Left lung (tissue), 4 donors: ENCODE measurements at regions not wholly inside any gene's neighbourhood (a gene's known extent, or its start where the extent isn't known, plus 50 kb on each side); places are given as distances from the start of the nearest gene placed in this dataset.

Source experiments
- ATAC-seq: fragments of 200-7000 bp; cut with Tn5 transposase; one replicate; pipeline ENCODE4 v1.9.1; 2020; ENCODE audit warnings: moderate library complexity
- DNase-seq, 4 donors: peaks; one replicate each; pipeline ENCODE4 v3.0.0-alpha.2; 2013 to 2020
- H3K27ac ChIP-seq, 2 donors: fragments of 200-600 bp; sonication (generic) in 1 of 2; one replicate each; pipeline versions ENCODE4 v1.5.0 to v1.8.0; 2020 to 2021
- H3K27me3 ChIP-seq, 2 donors: fragments of 200-600 bp; sonication (generic) in 1 of 2; one replicate each; pipeline versions ENCODE4 v1.5.0 to v1.8.0; 2020 to 2021
- H3K36me3 ChIP-seq, 2 donors: fragments of 200-600 bp; sonication (generic) in 1 of 2; one replicate each; pipeline versions ENCODE4 v1.5.0 to v1.8.0; 2020 to 2021
- H3K4me1 ChIP-seq, 2 donors: fragments of 200-600 bp; one replicate each; pipeline ENCODE4 v1.8.0; 2021
- H3K4me3 ChIP-seq, 2 donors: fragments of 200-600 bp; sonication (generic) in 1 of 2; one replicate each; pipeline versions ENCODE4 v1.5.0 to v1.8.0; 2020 to 2021; ENCODE audit warnings: mild to moderate bottlenecking in 1 of 2
- H3K9me3 ChIP-seq, 2 donors: fragments of 200-600 bp; sonication (generic) in 1 of 2; one replicate each; pipeline versions ENCODE4 v1.5.0 to v1.8.0; 2020 to 2021
- CTCF ChIP-seq, 2 donors: fragments of 200-600 bp; sonication (generic) in 1 of 2; IDR thresholded peaks; one replicate each; pipeline versions ENCODE4 v1.5.0 to v1.8.0; 2021; ENCODE audit warnings: antibody characterized with exemption in 2 of 2
- intact Hi-C, 2 donors: fragments of 100-400 bp; cut with DNase I; formaldehyde crosslinking; loops; one replicate each; pipeline versions ENCODE4 v1.11.2 to v1.14.2; 2022
- donor health status: DM: no; HTN: yes; CAD: no.
- donor health status: DM: no; HTN: no; CAD: no.

- DNase-seq (no peak), ATAC-seq (no peak)
- Histone ChIP-seq H3K4me3 (no peak overlapping the region), H3K36me3 (no peaks in the 10 kb centered on the region), H3K27ac (no peak overlapping the region), H3K4me1 (no peaks in the 10 kb centered on the region), H3K9me3 (no peaks in the 10 kb centered on the region), H3K27me3 (no peaks in the 10 kb centered on the region)
- intact Hi-C loops: no loop called here
- TF ChIP-seq CTCF (IDR thresholded peaks at IDR 0.05): no peak
These were observed 205.0 kb upstream of the DCN start for GRCh38 chr12:91387461-91388134.

GRCh38 chr12:91384806-91385205 is 202.2 kb upstream of the DCN start:
- DNase-seq (no peak), ATAC-seq (no peak)
- H3K36me3 ChIP-seq: no peaks in the 10 kb centered on the region
- H3K9me3 ChIP-seq: no peaks in the 10 kb centered on the region
- no peak overlapping the region for H3K4me3 ChIP-seq
- intact Hi-C loops: no loop called here
- H3K27ac ChIP-seq: no peak overlapping the region
- no peak for TF ChIP-seq CTCF (IDR thresholded peaks at IDR 0.05)
- no peaks in the 10 kb centered on the region for H3K27me3 ChIP-seq
- peaks cover 0 to 7% of the 10 kb centered on the region in 2 donors for H3K4me1 ChIP-seq

- H3K27me3 ChIP-seq: no peaks in the 10 kb centered on the region
- H3K4me3 ChIP-seq: no peak overlapping the region
- DNase-seq (no peak), ATAC-seq (no peak)
- H3K4me1 ChIP-seq: peaks cover 0 to 7% of the 10 kb centered on the region in 2 donors
- H3K27ac ChIP-seq: no peak overlapping the region
- no peaks in the 10 kb centered on the region for H3K36me3 ChIP-seq
- H3K9me3 ChIP-seq: no peaks in the 10 kb centered on the region
- TF ChIP-seq CTCF (IDR thresholded peaks at IDR 0.05): no peak
- intact Hi-C loops: no loop called here
These were observed 201.7 kb upstream of the DCN start for GRCh38 chr12:91384366-91384765.

GRCh38 chr12:91383099-91383498 is 200.5 kb upstream of the DCN start:
- H3K9me3 ChIP-seq: no peaks in the 10 kb centered on the region
- H3K27me3 ChIP-seq: no peaks in the 10 kb centered on the region
- no peak overlapping the region for H3K4me3 ChIP-seq
- intact Hi-C loops: no loop called here
- H3K27ac ChIP-seq: no peak overlapping the region
- no peak for TF ChIP-seq CTCF (IDR thresholded peaks at IDR 0.05)
- H3K36me3 ChIP-seq: no peaks in the 10 kb centered on the region
- peaks cover 0 to 7% of the 10 kb centered on the region in 2 donors for H3K4me1 ChIP-seq
- ATAC-seq: no peak
- DNase-seq: peak in 2 of 4 donors; percentile 44 to 67

- Histone ChIP-seq H3K27me3 (no peaks in the 10 kb centered on the region), H3K4me1 (peaks cover 0 to 7% of the 10 kb centered on the region in 2 donors), H3K36me3 (no peaks in the 10 kb centered on the region), H3K4me3 (peak overlapping the region; percentile 14 to 31), H3K27ac (peak overlapping the region; percentile 10 to 76), H3K9me3 (no peaks in the 10 kb centered on the region)
- ATAC-seq: peak; percentile 92
- intact Hi-C loops: no loop called here
- TF ChIP-seq CTCF (IDR thresholded peaks at IDR 0.05): peak; percentile 81 to 84
- DNase-seq: peak; percentile 80 to 93 (median 84)
These were observed 199.5 kb upstream of the DCN start for GRCh38 chr12:91382081-91382543.
